ENCODE measurements at regions not wholly inside any gene's neighbourhood (a gene's known extent, or its start where the extent isn't known, plus 50 kb on each side); places are given as distances from the start of the nearest gene placed in this dataset.
A peak's percentile ranks its signal among the peaks of the same experiment; 100 is the strongest.
"Not testable (repeated sequence)": the region's sequence is repeated elsewhere in the genome, so short reads cannot be mapped to it uniquely, and the experiment has no call there.

- DNase-seq (ENCODE audit: extremely low spot score), result no peak
- no peak overlapping the region for H3K4me3 ChIP-seq (ENCODE audit: low read depth, low read length)
- H3K27ac ChIP-seq (ENCODE audit: low read depth), result no peak overlapping the region
- no peaks in the 10 kb centered on the region for H3K4me1 ChIP-seq (ENCODE audit: insufficient read depth)
- WGBS, result 85% methylated on average over 4 of the region's 4 CpGs
- H3K36me3 ChIP-seq (ENCODE audit: insufficient read depth), result no peaks in the 10 kb centered on the region
Measured at GRCh38 chr3:26484140-26484539, 138.4 kb upstream of the LRRC3B start.

GRCh38 chr3:26498271-26498670, 124.3 kb upstream of the LRRC3B start:
- WGBS, result 70% methylated on average over 2 of the region's 2 CpGs
- no peak overlapping the region for H3K4me3 ChIP-seq (ENCODE audit: low read depth, low read length)
- H3K27ac ChIP-seq (ENCODE audit: low read depth), result no peak overlapping the region
- no peaks in the 10 kb centered on the region for H3K36me3 ChIP-seq (ENCODE audit: insufficient read depth)
- H3K4me1 ChIP-seq (ENCODE audit: insufficient read depth), result no peaks in the 10 kb centered on the region
- no peak for DNase-seq (ENCODE audit: extremely low spot score)

GRCh38 chr3:26505399-26505798, 117.2 kb upstream of the LRRC3B start:
- no peak for DNase-seq (ENCODE audit: extremely low spot score)
- Histone ChIP-seq H3K27ac (ENCODE audit: low read depth) (no peak overlapping the region), H3K36me3 (ENCODE audit: insufficient read depth) (no peaks in the 10 kb centered on the region), H3K4me1 (ENCODE audit: insufficient read depth) (no peaks in the 10 kb centered on the region), H3K4me3 (ENCODE audit: low read depth, low read length) (no peak overlapping the region)
- 34% methylated on average over 3 of the region's 3 CpGs for WGBS

- WGBS, result 76% methylated on average over 5 of the region's 5 CpGs
- DNase-seq (ENCODE audit: extremely low spot score); H3K36me3 ChIP-seq (ENCODE audit: insufficient read depth); H3K4me1 ChIP-seq (ENCODE audit: insufficient read depth); H3K4me3 ChIP-seq (ENCODE audit: low read depth, low read length); H3K27ac ChIP-seq (ENCODE audit: low read depth): not testable (repeated sequence)
Measured at GRCh38 chr3:26514445-26515029, 108.0 kb upstream of the LRRC3B start.

GRCh38 chr3:26515351-26515750, 107.2 kb upstream of the LRRC3B start:
- H3K4me1 ChIP-seq (ENCODE audit: insufficient read depth), result no peaks in the 10 kb centered on the region
- WGBS, result 30% methylated on average over 2 of the region's 2 CpGs
- no peak overlapping the region for H3K4me3 ChIP-seq (ENCODE audit: low read depth, low read length)
- H3K27ac ChIP-seq (ENCODE audit: low read depth), result no peak overlapping the region
- no peak for DNase-seq (ENCODE audit: extremely low spot score)
- no peaks in the 10 kb centered on the region for H3K36me3 ChIP-seq (ENCODE audit: insufficient read depth)

- WGBS, result 97% methylated on average over 1 of the region's 1 CpG
- no peak overlapping the region for H3K27ac ChIP-seq (ENCODE audit: low read depth)
Measured at GRCh38 chr3:26521261-26521660, 101.3 kb upstream of the LRRC3B start.

DNA sequence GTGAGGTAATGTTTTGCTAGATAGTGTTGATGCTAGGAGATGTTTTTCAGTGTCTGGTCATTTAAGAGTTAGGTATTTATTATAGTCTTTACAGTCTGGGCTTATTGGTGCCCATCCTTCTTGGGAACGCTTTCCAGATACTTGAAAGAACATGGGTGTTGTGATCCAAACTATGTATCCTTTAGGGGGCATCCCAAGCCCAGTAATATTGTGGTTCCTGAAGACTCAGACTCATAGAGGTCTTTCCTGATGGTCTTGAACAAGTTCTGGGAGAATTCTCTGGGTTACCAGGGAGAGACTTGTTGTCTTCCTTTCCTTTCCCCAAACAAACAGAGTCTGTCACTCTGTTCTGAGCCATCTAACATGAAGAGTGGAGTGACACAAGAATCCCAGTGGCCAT, 99.7 kb upstream of the LRRC3B start:
- WGBS, result 92% methylated on average over 1 of the region's 1 CpG
- H3K36me3 ChIP-seq (ENCODE audit: insufficient read depth), result no peaks in the 10 kb centered on the region
- H3K27ac ChIP-seq (ENCODE audit: low read depth), result no peak overlapping the region
- H3K4me1 ChIP-seq (ENCODE audit: insufficient read depth), result no peaks in the 10 kb centered on the region
- H3K4me3 ChIP-seq (ENCODE audit: low read depth, low read length), result no peak overlapping the region
- DNase-seq (ENCODE audit: extremely low spot score), result no peak

More at GRCh38 chr3:26521261-26521660, 101.3 kb upstream of the LRRC3B start:
- H3K36me3 ChIP-seq (ENCODE audit: insufficient read depth), result no peaks in the 10 kb centered on the region
- H3K4me3 ChIP-seq (ENCODE audit: low read depth, low read length), result no peak overlapping the region
- DNase-seq (ENCODE audit: extremely low spot score), result no peak
- no peaks in the 10 kb centered on the region for H3K4me1 ChIP-seq (ENCODE audit: insufficient read depth)

DNA sequence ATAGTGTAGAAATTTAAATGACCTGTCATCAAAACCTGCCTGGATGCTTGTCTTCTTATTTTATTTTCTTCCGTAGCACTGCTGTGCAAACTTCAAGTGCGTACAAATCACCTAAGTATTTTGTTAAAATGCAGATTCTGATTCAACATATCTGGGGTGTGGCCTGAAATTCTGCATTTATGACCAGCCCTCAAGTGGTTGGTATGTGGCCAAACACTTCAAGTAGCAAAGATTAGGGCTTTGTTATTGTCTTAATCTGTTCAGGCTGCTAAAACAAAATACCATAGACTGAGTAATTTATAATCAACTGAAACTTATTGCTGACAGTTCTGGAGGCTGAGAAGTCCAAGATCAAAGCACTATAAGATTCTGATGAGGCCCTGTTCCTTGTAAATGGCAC, 97.6 kb upstream of the LRRC3B start:
- Histone ChIP-seq H3K27ac (ENCODE audit: low read depth) (no peak overlapping the region), H3K4me1 (ENCODE audit: insufficient read depth) (no peaks in the 10 kb centered on the region), H3K4me3 (ENCODE audit: low read depth, low read length) (no peak overlapping the region), H3K36me3 (ENCODE audit: insufficient read depth) (no peaks in the 10 kb centered on the region)
- DNase-seq (ENCODE audit: extremely low spot score), result no peak
- WGBS, result 97% methylated on average over 2 of the region's 2 CpGs

- Histone ChIP-seq H3K36me3 (ENCODE audit: insufficient read depth) (no peaks in the 10 kb centered on the region), H3K4me1 (ENCODE audit: insufficient read depth) (no peaks in the 10 kb centered on the region), H3K27ac (ENCODE audit: low read depth) (no peak overlapping the region), H3K4me3 (ENCODE audit: low read depth, low read length) (no peak overlapping the region)
- 51% methylated on average over 2 of the region's 2 CpGs for WGBS
- no peak for DNase-seq (ENCODE audit: extremely low spot score)
Measured at GRCh38 chr3:26535151-26535550, 87.4 kb upstream of the LRRC3B start.

DNA sequence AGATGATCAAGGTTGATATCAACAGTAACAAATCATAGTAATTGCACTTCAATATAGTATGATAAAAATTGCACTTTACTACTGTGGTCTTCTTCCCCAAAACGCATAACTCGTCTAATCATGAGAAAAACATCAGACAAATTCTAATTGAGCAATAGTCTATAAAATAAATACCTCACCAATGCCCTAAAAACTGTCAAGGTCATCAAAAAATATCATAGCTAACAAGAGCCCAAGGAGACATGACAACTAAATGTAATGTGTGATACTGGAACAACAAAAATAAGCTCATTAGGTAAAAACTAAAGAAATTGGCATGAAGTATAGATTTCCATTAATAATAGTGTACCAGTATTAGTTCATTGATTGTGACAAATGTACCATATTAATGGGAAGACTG, 85.6 kb upstream of the LRRC3B start:
- H3K4me1 ChIP-seq (ENCODE audit: insufficient read depth), result no peaks in the 10 kb centered on the region
- H3K36me3 ChIP-seq (ENCODE audit: insufficient read depth), result no peaks in the 10 kb centered on the region
- DNase-seq (ENCODE audit: extremely low spot score), result no peak
- no peak overlapping the region for H3K27ac ChIP-seq (ENCODE audit: low read depth)
- no peak overlapping the region for H3K4me3 ChIP-seq (ENCODE audit: low read depth, low read length)
- 87% methylated on average over 2 of the region's 2 CpGs for WGBS

DNA sequence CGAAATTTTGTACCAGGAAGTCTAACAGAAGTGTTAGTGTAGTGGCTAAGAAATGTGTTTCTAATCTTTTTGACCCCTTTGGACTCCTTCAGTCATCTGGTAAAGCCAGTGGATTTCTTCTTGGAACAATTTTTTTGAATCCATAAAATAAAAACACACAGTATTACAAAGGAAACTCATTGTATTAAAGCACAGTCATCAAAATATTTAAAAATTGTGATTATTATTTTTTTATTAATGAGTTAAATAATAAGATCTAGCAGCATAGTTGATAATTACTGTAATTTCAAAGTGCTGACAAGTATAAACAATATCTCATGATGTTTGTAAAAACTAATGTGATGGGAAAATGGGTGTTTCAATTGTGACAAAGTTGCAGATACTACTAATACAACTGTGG, 72.2 kb upstream of the LRRC3B start:
- no peak overlapping the region for H3K4me3 ChIP-seq (ENCODE audit: low read depth, low read length)
- no peaks in the 10 kb centered on the region for H3K4me1 ChIP-seq (ENCODE audit: insufficient read depth)
- H3K36me3 ChIP-seq (ENCODE audit: insufficient read depth), result no peaks in the 10 kb centered on the region
- WGBS, result 89% methylated on average over 1 of the region's 1 CpG
- H3K27ac ChIP-seq (ENCODE audit: low read depth), result no peak overlapping the region
- no peak for DNase-seq (ENCODE audit: extremely low spot score)

DNA sequence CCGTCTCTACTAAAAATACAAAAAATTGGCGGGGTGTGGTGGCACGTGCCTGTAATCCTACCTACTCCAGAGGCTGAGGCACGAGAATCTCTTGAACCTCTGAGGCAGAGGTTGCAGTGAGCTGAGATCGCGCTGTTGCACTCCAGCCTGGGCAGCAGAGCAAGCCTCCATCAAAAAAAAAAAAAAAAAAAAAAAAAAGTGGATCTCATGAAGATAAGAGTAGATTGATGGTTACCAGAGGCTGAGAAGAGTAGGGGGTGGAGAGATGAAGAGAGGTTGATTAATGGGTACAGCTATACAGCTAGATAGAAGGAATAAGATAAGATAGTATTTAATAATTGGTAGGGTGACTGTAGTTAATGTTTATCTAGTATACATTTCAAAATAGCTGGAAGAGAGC, 65.9 kb upstream of the LRRC3B start:
- no peak for DNase-seq (ENCODE audit: extremely low spot score)
- Histone ChIP-seq H3K36me3 (ENCODE audit: insufficient read depth) (no peaks in the 10 kb centered on the region), H3K27ac (ENCODE audit: low read depth) (no peak overlapping the region), H3K4me3 (ENCODE audit: low read depth, low read length) (no peak overlapping the region), H3K4me1 (ENCODE audit: insufficient read depth) (no peaks in the 10 kb centered on the region)
- 87% methylated on average over 6 of the region's 6 CpGs for WGBS

DNA sequence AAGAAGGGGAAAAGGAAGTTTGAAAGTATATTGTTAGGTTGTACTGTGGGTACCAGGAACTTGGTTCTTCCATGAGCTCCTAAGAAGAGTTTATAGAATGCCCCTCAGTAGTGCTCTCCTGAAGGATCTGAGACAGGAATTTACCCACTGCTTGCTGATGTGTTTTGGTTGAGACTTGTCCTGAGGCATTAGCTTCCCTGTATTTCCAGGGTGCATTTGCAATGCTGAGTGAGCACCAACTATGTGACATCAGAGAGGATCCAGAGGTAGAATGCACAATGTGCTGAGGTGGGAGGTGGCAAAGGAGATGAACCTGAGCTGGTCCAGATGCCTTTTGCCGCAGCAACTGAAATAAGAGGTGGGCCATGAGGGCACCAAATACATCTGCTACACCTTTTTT, 64.3 kb upstream of the LRRC3B start:
- Histone ChIP-seq H3K27ac (ENCODE audit: low read depth) (no peak overlapping the region), H3K36me3 (ENCODE audit: insufficient read depth) (no peaks in the 10 kb centered on the region), H3K4me3 (ENCODE audit: low read depth, low read length) (no peak overlapping the region), H3K4me1 (ENCODE audit: insufficient read depth) (no peaks in the 10 kb centered on the region)
- 94% methylated on average over 1 of the region's 1 CpG for WGBS
- DNase-seq (ENCODE audit: extremely low spot score), result no peak

DNA sequence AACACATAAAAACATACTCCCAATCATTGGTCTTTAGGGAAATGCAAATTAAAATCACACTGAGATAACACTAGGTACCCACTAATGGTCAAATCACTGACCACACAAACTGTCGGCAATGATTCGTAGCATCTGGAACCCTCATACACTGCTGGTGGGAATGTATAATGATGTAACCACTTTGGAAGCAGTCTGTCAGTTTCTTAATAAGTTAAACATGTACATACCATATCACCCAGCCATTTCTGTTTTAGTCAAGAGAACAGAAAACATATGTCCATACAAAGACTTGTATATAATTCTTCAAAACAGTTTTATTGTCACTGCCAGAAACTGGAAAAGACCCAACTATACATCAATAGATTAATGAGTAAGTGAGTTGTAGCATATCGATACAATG, 63.3 kb upstream of the LRRC3B start:
- Histone ChIP-seq H3K4me3 (ENCODE audit: low read depth, low read length) (no peak overlapping the region), H3K27ac (ENCODE audit: low read depth) (no peak overlapping the region), H3K36me3 (ENCODE audit: insufficient read depth) (no peaks in the 10 kb centered on the region), H3K4me1 (ENCODE audit: insufficient read depth) (no peaks in the 10 kb centered on the region)
- WGBS, result 63% methylated on average over 3 of the region's 3 CpGs
- peak; percentile 21 for DNase-seq (ENCODE audit: extremely low spot score)

DNA sequence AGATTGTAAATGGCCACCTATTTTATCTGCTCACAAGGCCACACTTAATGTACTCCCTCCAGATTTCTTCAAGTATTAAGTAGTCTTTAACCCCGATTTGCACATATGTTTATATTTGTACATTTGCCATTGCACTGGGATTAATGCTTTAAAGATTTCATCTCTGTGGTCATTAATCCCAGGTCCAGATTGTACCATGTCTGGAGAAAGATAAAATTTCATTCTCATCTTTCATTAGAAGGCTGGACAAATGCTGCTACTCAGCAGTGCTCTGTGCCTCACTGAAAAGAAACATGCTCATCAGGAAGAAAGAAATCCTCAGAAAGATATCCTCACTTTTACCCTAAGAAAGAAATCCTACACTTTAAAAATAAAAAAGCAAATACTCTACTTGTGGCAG, 62.5 kb upstream of the LRRC3B start:
- no peaks in the 10 kb centered on the region for H3K36me3 ChIP-seq (ENCODE audit: insufficient read depth)
- 31% methylated on average over 1 of the region's 1 CpG for WGBS
- no peak overlapping the region for H3K27ac ChIP-seq (ENCODE audit: low read depth)
- H3K4me1 ChIP-seq (ENCODE audit: insufficient read depth), result no peaks in the 10 kb centered on the region
- H3K4me3 ChIP-seq (ENCODE audit: low read depth, low read length), result no peak overlapping the region
- DNase-seq (ENCODE audit: extremely low spot score), result no peak
